ENCODE measurements at regions not wholly inside any gene's neighbourhood (a gene's known extent, or its start where the extent isn't known, plus 50 kb on each side); places are given as distances from the start of the nearest gene placed in this dataset.
A peak's percentile ranks its signal among the peaks of the same experiment; 100 is the strongest.

DNA sequence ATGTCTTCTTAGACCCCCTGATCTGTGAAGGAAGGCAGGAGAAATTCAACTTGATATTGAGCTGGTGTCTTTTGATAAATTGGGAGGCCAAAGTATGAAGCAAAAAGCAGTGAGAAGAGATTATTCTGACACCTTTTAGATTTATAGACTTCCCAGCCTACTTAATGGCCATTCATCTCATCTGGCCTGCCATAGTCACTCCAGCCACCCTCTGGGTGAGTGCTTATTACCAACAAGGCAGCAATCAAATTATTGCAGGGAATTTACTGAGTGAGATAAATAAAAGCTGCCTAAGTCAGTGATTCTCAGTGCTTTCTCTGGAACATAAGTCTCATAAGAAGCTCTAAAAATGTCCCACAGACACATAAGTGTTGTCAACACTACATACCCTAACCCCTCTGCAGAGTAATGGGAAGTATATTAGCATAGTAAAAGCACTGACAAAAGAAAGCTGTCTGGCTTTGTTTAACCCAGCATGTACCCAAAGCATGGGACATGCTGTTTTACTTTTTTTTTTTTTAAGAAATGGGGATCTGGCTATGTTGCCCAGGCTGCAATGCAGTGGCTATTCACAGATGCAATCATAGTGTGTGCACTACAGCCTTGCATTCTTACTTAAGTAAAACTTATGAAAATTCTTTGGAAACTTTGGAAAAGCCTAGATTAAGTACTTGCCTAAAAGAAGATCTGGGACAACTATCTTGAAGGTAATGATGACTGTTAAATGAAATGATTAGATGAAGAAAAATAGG lies 725.3 kb downstream of the TUSC7 start:
- POLR2A ChIA-PET (ENCODE audit: unreplicated experiment): no interaction called here
- no peak overlapping the region for H2AFZ ChIP-seq
- no peaks in the 10 kb centered on the region for H3K4me1 ChIP-seq (replicated peaks; ENCODE audit: insufficient read depth)
- H3K36me3 ChIP-seq (ENCODE audit: low read depth): no peaks in the 10 kb centered on the region
- H3K4me2 ChIP-seq: no peak overlapping the region
- no peaks in the 10 kb centered on the region for H3K9me2 ChIP-seq (ENCODE audit: insufficient read depth)
- no peaks in the 10 kb centered on the region for H3K9me3 ChIP-seq (ENCODE audit: insufficient read depth, low read depth)
- intact Hi-C loops (cut with micrococcal nuclease; ENCODE audit: unreplicated experiment): no loop called here
- no peak for TF ChIP-seq EZH2 (IDR thresholded peaks at IDR 0.05; ENCODE audit: low read depth)
- TF ChIP-seq, protein P1, sequence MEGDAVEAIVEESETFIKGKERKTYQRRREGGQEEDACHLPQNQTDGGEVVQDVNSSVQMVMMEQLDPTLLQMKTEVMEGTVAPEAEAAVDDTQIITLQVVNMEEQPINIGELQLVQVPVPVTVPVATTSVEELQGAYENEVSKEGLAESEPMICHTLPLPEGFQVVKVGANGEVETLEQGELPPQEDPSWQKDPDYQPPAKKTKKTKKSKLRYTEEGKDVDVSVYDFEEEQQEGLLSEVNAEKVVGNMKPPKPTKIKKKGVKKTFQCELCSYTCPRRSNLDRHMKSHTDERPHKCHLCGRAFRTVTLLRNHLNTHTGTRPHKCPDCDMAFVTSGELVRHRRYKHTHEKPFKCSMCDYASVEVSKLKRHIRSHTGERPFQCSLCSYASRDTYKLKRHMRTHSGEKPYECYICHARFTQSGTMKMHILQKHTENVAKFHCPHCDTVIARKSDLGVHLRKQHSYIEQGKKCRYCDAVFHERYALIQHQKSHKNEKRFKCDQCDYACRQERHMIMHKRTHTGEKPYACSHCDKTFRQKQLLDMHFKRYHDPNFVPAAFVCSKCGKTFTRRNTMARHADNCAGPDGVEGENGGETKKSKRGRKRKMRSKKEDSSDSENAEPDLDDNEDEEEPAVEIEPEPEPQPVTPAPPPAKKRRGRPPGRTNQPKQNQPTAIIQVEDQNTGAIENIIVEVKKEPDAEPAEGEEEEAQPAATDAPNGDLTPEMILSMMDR (conservative IDR thresholded peaks at IDR 0.05): no peak
- DNase-seq: no peak
- no peaks in the 10 kb centered on the region for H3K27me3 ChIP-seq (ENCODE audit: insufficient read depth, low read depth)
- CTCF ChIA-PET: no interaction called here
- no peak overlapping the region for H3K27ac ChIP-seq
- no peak overlapping the region for H3K4me3 ChIP-seq
- H3K79me2 ChIP-seq (ENCODE audit: low read depth): no peaks in the 10 kb centered on the region
- no peaks in the 10 kb centered on the region for H3F3A ChIP-seq (ENCODE audit: insufficient read depth, low read depth)
- BruUV-seq (replicated peaks): no TSS peak
- H4K20me1 ChIP-seq (ENCODE audit: insufficient read depth): no peaks in the 10 kb centered on the region

DNA sequence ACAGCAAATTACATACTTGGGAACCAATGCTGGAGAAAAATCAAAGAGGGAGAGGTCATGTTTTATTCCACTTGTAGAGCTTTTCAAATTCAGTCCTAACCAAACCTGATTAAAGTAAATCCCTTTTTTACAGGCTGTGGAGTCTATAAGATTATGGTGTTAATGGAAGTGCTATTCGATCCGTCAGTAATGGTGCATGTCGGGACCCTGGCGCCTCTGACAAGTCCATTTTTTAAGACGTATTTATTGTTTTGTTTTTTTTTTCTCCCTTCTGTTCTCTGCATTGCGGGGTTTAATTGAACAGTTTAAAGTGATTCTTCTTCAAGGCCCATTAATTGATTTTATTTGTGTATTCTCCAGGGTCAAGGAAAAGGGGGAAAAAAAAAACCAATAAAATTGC lies 725.9 kb downstream of the TUSC7 start:
- no peaks in the 10 kb centered on the region for H3K79me2 ChIP-seq (ENCODE audit: low read depth)
- H3K27me3 ChIP-seq (ENCODE audit: insufficient read depth, low read depth): no peaks in the 10 kb centered on the region
- intact Hi-C loops (cut with micrococcal nuclease; ENCODE audit: unreplicated experiment): no loop called here

GRCh38 chr3:117439812-117440211 lies 730.2 kb downstream of the TUSC7 start:
- H3K27me3 ChIP-seq (ENCODE audit: insufficient read depth, low read depth): no peaks in the 10 kb centered on the region
- no peaks in the 10 kb centered on the region for H3K9me3 ChIP-seq (ENCODE audit: insufficient read depth, low read depth)
- no TSS peak for BruUV-seq (replicated peaks)
- H3K4me1 ChIP-seq (replicated peaks; ENCODE audit: insufficient read depth): no peaks in the 10 kb centered on the region
- H3K9me2 ChIP-seq (ENCODE audit: insufficient read depth): no peaks in the 10 kb centered on the region
- ChIA-PET POLR2A (ENCODE audit: unreplicated experiment) (no interaction called here), CTCF (no interaction called here)
- no peak overlapping the region for H3K4me2 ChIP-seq
- intact Hi-C loops (cut with micrococcal nuclease; ENCODE audit: unreplicated experiment): no loop called here
- H3K27ac ChIP-seq: no peak overlapping the region
- no peaks in the 10 kb centered on the region for H3F3A ChIP-seq (ENCODE audit: insufficient read depth, low read depth)
- H3K4me3 ChIP-seq: no peak overlapping the region
- no peak overlapping the region for H2AFZ ChIP-seq
- H3K79me2 ChIP-seq (ENCODE audit: low read depth): no peaks in the 10 kb centered on the region
- TF ChIP-seq, protein P1 (conservative IDR thresholded peaks at IDR 0.05): peak; percentile 45; the same call in 1 of the 2 replicates
- no peak for TF ChIP-seq EZH2 (IDR thresholded peaks at IDR 0.05; ENCODE audit: low read depth)
- H4K20me1 ChIP-seq (ENCODE audit: insufficient read depth): no peaks in the 10 kb centered on the region
- no peak for DNase-seq
- H3K36me3 ChIP-seq (ENCODE audit: low read depth): no peaks in the 10 kb centered on the region

More for the DNA sequence above, 725.9 kb downstream of the TUSC7 start:
- no peaks in the 10 kb centered on the region for H3K36me3 ChIP-seq (ENCODE audit: low read depth)
- ChIA-PET POLR2A (ENCODE audit: unreplicated experiment) (no interaction called here), CTCF (no interaction called here)
- no peaks in the 10 kb centered on the region for H4K20me1 ChIP-seq (ENCODE audit: insufficient read depth)
- no peaks in the 10 kb centered on the region for H3F3A ChIP-seq (ENCODE audit: insufficient read depth, low read depth)
- no peaks in the 10 kb centered on the region for H3K9me3 ChIP-seq (ENCODE audit: insufficient read depth, low read depth)
- H2AFZ ChIP-seq: no peak overlapping the region
- H3K27ac ChIP-seq: no peak overlapping the region
- TF ChIP-seq, protein P1 (conservative IDR thresholded peaks at IDR 0.05): no peak
- no peak for TF ChIP-seq EZH2 (IDR thresholded peaks at IDR 0.05; ENCODE audit: low read depth)
- DNase-seq: no peak
- H3K4me1 ChIP-seq (replicated peaks; ENCODE audit: insufficient read depth): no peaks in the 10 kb centered on the region
- H3K9me2 ChIP-seq (ENCODE audit: insufficient read depth): no peaks in the 10 kb centered on the region
- no TSS peak for BruUV-seq (replicated peaks)
- no peak overlapping the region for H3K4me3 ChIP-seq
- no peak overlapping the region for H3K4me2 ChIP-seq

Measured in PC-9 (cell line).